GM19324 (cell line): ENCODE measurements at regions not wholly inside any gene's neighbourhood (a gene's known extent, or its start where the extent isn't known, plus 50 kb on each side); places are given as distances from the start of the nearest gene placed in this dataset.

Experiments used
- ATAC-seq: cut with Tn5 transposase; IDR thresholded peaks from one replicate; pipeline ENCODE4 v1.9.1; 2021; ENCODE audit warnings: mild to moderate bottlenecking, moderate library complexity; ENCODE audit not compliant: unreplicated experiment, low FRiP score

DNA sequence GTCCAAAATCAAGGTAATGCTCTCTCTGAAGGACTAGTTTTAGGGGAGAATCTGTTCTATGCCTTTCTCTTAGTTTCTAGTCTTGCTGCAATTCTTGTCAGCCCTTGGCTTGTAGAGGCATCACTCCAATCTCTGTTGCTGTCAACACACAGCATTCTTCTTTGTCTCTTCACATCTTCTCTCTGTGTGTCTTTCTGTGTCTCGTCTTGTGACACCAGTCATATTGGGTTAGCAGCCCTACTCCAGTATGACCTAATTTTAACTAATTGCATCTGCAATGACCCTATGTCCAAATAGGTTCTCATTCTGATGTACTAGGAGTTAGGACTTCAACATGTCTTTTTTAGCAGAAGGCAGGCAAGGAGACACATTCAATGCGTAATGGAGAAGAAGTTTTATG lies 1110.6 kb downstream of the DTWD2 start:
- no peak for ATAC-seq

DNA sequence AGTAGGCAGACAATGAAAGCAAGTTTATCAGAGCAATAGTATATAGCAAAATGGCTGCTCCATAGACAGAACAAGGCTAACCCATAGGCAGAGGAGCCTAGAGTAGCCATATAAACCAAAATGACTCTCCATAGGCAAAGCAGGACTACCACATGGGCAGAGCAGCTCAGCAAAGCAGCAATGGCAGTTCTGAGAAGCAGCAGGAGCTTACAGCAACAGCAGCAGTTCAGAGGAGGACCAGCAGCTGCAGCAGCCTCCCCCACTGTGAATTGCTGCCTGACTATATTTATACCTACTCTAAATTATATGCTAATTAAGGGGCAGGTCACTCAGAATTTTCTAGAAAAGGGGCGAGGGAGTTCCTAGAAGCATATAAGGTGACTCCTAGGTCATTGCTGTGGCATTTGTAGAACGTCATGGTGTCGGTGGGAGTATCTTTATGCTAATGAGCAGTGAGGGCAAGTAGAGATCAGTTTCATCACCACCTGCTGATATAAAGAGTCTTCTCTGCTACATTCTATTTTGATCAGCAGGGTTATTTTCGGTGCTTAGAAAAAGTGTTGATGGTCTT lies 1115.5 kb downstream of the DTWD2 start:
- no peak for ATAC-seq

DNA sequence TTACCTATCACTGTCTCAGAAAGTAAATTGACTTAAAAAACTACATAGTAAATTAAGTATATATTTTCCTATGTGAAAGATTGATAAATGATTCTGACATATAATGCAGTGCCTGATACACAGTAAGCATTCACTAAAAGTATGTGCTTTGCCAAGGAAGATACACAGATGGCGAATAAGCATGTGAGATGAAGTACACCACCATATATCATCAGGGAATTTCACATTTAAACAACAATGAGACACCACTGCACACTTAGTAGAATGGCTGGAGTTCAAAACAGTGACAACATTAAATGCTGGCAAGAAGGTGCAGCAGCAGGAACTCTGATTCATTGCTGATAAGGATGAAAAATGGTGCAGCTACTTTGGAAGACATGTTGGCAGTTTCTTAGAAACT lies 1118.8 kb downstream of the DTWD2 start:
- no peak for ATAC-seq

DNA sequence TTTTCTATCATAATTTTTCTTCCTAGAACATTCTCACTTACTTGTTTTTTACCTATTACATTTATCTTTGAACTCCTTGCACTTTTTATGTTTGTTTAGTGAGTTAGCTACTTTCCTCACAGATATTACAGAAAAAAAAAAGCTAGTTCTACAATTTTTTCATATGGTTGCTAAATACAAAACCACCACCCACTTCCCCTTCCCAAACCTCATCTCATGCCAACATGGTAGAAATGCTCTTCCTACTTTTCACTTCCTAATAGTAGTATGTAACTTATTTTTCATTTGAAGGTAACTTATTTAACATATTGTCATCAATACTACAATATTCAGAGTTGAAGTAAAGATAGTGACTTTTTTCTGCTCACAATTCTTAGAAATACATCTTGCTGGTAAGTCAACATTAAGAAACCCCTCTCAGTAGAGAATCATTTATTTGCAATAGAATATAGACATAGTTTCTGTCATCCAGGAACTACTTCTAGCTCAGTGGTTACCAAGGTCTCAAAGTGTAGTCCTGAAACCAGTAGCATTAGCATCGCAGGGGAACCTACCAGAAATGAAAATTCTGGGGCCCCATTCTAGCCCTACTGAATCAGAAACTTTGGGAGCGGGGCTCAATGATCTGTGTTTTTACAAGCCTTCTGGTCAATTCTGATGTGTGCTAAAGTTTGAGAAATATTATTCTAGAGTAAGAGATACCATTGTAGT lies 1124.6 kb downstream of the DTWD2 start:
- no peak for ATAC-seq

DNA sequence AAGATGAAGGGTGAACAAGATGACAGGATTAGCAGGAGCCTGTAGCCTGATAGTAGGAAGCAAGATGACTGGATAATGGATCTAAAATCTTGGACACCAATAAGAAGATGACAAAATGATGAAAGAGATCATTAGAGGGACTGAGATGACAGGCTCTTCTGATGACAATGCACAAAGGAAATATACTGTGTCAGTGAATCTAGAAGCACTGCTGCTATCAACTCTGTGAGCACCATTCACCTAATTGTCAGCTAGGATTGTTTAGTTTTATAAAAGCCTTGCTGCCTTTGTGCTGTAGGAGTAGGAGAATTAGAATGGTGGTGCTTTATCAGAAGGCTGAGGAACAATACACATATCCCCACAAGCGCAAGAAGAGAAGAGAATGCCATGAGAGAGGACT lies 1127.8 kb downstream of the DTWD2 start:
- ATAC-seq: no peak

DNA sequence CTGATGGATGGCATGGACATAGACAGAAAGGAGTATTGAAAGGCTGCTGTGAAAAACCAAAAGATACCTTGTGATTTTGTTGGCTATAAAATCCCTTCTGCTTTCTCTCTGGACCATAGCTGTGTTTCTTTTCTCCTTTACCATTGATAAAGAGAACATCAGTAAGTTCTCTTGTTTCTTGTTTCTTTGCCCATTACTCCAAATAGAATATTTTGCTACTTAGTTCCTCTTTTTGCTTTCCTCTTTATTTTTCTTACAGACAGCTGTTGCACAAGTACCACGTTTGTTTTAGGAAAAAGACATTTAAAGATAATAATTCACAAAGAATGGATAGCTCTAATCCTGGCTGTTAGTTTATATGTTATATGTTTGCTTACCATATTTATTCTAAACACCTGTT lies 1129.2 kb downstream of the DTWD2 start:
- ATAC-seq: no peak

DNA sequence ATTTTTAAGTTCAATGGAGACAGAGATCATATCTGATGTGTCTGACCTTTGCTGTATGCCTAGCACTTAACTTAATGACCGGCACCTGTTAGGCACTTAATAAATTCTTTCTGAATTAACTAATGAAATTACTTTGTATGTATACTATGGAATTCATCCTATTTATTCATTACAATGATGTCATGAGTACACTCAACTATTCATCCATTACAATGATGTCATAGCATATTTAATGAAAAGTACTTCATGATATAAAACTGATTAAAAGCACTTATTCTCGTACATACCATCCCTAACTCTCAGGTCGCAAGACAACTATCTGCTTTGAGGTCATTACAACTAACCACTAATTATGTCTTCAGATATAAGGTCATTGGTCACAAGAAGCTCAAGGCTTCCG lies 1131.6 kb downstream of the DTWD2 start:
- ATAC-seq: no peak

DNA sequence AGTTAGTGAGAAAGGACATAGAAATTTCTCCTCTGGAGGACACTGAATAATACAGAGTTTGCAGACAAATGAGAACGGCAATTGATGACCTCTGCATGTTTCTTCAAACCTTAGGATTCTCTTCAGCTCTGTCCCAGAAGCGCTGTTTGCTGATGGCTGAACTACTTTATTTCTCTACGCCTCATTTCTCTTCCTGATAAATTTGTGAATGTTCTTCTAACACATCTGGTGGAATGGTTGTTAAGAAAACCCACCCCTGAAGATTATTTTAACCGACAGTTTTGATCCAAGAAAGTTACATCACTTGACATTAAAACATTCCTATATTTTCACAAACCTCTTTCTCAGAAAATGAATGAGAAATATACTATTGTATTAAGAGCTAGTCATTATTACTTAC lies 1150.6 kb downstream of the DTWD2 start:
- no peak for ATAC-seq

DNA sequence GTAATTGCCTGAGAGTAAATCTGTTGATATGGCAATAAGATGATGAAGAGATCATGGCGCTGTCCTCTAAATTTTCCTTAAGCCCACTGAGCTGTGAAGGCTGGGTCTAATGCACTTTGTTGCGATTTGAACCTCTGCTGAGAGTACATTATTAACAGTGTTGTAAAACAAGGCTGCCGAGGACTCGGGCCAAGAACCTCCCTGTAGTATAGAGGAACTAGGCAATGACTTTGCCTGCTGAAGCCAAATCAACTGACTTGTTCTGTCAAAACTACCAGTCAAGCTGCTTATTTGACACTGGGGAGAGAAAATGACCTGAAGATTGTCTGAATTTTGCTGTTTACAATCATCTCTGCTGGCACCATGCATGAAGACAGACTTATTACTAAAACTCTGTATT lies 1154.7 kb downstream of the DTWD2 start:
- ATAC-seq: no peak

DNA sequence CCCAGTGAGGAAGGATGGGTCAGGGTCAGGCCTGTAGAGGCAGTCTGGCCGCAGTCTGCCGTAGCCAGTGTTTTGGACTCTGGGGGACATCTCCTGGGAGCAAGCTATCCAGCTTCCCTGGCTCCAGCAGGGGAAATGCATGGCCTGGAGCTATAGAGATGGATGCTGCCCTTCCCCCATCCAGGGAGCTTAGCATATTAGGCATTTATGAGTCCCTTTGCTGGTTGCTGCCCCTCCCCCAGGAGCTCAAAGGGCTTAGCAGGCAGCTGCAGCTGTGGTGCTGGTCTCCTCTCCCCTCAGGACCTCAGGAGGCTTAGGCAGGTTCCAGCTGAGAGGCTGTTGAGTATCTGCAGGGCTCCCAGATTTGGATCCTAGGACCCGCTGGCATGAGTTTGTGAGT lies 1158.7 kb downstream of the DTWD2 start:
- ATAC-seq: no peak

DNA sequence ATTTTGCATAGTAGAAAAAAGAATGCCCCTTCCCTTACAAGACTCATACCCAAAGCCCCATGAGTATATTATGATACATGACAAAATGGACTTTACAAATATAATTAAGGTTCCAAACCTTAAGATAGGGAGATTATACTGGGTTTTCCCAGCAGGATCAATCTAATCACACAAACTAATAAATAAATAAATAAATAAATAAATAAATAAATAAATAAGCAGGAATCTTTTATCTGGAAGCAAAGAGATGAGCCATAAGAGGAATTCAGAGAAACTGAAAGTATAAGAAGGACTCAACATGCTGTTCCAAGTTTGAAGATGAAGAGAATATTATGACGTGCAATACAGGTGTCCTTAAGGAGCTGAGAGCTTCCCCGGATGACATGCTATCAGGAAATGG lies 1174.5 kb downstream of the DTWD2 start:
- ATAC-seq: no peak

DNA sequence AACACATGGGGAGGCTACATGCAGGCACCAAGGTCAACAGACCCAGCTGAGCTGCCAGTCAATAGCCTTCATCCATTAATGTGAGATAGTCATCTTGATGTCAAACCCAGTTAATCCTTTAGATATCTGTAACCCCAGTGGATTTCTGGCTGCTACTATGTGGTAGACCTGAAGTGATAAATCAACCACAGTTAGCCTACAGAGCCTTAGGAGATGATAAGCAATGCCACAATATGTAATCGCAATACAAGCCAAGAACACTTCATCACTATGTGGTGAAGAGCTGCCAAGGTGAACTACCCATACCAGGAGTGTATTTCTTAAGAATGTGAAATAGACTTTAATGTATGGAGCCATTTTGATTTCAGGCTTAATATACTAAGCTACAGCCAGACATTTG lies 1175.5 kb downstream of the DTWD2 start:
- no peak for ATAC-seq

DNA sequence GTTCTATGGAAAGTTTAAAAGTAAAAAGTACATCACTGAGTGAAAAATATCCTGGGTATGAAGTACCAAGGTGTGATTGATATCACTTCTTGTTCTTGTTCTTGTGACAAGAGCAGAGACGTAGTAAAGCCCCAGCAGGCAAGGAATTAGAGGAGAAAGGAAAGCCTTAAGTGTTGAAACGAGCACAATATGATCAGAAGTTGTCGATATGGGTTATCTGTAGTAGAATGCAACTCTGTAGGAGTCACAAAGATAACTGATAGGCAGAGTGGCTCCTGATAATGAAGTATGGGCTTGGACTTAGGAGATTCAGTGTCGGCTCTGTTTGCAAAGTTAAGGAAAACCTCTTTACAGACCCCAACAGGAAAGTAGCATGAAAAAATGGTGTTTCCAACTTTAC lies 1179.1 kb downstream of the DTWD2 start:
- no peak for ATAC-seq

DNA sequence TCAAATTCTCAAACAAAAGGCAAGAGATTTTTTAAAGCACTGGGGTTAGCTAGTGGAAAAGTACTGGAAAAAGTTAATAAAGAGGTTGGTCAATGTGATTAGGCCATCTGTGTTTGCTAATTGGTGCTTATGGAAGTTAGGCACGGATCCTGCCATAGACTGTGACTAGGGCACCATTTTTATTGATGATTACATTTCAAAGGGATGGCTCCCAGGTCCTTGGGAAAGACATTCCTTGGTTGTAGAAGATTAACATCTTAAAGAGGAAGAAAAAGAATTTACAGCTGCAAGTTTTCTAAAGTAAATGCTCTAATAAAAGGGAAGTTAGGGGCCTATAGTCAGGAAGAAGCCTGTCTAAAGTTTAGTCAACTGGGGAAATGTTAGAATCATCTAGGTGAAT lies 1183.3 kb downstream of the DTWD2 start:
- ATAC-seq: no peak

DNA sequence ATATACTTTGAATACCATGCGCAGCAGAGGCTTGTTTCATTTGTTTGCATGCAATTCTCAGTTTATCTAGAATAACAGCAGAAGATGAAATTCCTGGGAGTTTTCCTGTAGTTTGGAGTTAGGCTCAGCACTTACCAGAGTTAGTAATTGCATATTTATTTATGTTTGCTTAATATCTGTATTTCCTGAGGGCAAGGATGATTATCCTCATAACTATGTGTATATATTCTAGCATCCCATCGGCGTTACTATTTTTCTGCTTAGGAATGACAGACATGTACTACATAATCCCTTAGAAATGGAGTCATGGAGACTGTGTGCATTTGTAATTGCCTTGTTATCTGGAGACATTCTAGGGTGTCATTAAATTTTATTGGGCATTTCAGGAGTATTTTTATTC lies 1184.8 kb downstream of the DTWD2 start:
- ATAC-seq: no peak

DNA sequence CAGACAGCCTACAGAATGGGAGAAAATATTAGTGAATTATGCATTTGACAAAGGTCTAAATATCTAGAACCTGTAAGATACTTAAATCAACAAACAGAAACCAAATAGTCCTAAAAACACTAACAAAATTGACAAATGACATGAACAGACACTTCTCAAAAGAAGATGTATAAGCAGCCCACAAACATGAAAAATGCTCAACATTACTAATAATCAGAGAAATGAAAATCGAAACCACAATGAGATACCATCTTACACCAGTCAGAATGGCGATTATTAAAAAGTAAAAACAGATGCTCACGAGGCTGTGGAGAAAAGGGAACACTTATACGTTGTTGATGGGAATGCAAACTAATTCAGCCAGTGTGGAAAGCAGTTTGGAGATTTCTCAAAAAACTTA lies 1186.8 kb downstream of the DTWD2 start:
- ATAC-seq: no peak

DNA sequence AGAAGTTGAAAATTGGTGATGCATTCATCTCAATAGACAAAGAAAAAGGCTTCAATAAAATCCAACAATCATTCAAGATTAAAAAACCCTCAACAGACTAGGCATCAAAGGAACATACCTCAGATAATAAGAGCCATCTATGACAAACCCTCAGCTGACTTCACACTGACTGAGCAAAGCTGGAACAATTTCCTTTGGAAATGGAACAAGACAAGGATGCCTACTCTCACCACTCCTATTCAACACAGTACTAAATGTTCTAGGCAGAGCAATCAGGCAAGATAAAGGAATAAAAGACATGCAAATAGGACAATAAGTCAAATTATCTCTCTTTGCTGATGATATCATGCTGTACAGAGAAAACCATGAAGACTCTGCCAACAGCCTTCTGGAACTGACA lies 1188.1 kb downstream of the DTWD2 start:
- no peak for ATAC-seq

DNA sequence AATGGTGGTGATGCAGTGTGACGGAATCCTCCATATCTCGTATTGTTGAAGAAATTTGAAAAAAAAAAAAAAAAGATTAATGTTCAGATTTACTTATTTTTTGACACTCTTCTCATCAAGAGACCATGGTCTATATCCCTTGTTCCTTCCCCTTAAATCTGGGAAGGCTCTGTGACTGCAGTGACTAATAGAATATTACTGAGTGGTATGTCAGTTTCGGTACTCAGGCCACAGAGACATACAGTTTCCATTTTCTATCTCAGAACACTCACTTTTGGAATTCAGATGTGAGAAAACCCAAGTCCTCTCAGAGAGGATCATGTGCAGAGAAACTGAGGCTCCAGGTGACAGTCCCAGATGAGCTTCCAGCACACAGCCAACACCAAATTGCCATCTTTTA lies 1193.5 kb downstream of the DTWD2 start:
- ATAC-seq: no peak

DNA sequence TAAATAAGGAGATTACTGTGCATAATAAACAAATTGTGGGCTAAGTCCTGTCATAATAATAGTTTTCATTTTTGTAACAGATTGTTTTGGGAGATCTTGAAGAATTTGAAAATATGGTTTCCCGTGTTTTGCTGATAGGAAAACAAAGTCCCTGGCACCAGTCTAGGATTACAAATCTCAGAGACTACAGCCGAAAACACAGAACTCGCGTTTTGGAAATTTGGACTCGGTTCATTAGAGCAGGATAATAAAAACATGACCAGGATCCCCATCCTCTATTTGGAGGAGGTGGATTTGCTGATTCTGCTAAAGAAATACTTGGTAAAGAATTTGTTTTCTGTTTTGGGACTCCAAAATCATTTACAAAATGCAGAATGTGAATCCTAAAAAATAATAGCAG lies 1194.4 kb downstream of the DTWD2 start:
- ATAC-seq: no peak

DNA sequence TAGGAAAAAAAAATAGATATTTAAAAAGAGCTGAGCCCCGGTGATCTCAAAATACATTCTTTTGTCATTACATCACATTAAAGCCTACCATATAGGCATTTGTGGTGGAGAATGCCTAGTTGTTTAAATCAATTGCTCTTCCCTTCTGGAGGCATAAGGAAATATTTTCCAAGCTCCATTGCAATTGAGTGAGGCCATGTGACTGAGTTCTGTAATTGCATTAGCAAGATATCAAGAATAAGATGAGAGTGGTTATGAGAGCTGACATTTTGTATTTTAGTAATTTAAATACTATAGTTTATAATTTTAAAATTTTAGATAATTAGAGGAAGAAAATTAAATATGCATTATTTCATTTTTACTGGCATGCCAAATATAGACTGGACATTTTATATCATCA lies 1195.9 kb downstream of the DTWD2 start:
- no peak for ATAC-seq

DNA sequence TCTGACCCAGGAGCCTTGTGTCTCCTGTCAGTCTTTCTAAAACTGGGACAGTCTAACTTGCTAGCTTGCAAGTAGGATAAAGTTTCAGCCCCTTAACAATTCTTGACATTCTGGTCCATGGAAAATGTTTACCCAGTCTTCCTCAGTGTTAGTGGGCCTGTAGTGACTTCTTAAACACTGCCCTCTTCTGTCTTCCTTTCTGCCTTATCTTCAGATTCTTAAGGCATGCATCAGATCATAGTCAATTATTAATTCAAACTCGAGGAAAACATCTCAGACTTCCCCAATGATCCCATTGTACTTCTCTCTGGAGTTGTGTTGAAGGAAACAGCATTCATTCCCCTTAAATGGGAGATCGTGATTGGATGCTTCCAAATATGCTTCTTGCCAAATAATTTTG lies 1199.8 kb downstream of the DTWD2 start:
- no peak for ATAC-seq

DNA sequence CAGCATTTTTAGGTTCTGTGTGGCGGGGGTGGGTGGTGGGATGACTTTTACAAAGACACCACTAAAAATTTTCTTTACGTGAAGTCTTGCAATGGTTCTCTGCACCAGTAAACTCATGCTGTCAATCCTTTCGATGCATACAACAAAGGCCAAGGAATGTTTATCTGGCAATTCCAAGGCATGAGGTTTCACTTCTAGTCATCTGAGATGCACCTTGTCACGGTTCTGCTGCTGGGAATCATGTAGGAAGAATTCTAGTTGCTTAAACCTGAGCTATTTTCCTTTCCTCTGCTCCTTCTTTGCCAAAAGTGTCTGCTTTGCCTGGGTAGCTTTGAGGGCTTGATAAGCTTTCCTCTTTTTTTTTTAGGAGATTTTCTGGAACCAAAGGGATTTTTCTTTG lies 1204.5 kb upstream of the SEMA6A start:
- ATAC-seq: no peak

DNA sequence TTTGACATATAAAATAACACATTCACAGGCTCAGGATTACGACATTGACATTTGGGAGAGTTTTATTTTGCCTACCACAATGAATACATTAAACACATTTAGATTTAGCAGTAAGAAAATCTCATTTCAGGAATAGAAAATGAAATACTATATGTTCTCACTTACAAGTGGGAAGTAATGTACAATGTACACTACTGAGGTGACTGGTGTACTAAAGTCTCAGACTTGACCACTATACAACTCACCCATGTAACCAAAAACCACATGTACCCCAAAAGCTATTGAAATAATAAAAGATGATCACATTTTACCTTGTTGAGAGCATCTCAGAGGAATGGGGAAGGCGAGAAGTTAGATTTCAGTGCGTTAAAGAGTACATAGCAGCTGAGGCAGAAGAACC lies 1202.4 kb upstream of the SEMA6A start:
- no peak for ATAC-seq
